B cell (primary cell): ENCODE measurements at regions not wholly inside any gene's neighbourhood (a gene's known extent, or its start where the extent isn't known, plus 50 kb on each side); places are given as distances from the start of the nearest gene placed in this dataset.

ENCODE experiments used
- ATAC-seq: fragments of 200-7000 bp; cut with Tn5 transposase; one replicate; pipeline ENCODE4 v1.10.0; 2021; ENCODE audit warnings: low read depth, mild to moderate bottlenecking, moderate number of reproducible peaks, moderate library complexity
- CTCF ChIA-PET: fragments of 350-600 bp; sonication (Branson Sonifier 250); formaldehyde crosslinking; loops from one replicate; lab custom pipeline; 2021; ENCODE audit warnings: antibody characterized with exemption, inconsistent platforms; lab: Charles Lee
- POLR2A ChIA-PET: fragments of 350-600 bp; sonication (Branson Sonifier 250); formaldehyde crosslinking; loops from one replicate; lab custom pipeline; 2021; ENCODE audit warnings: antibody characterized with exemption; lab: Charles Lee
- DNase-seq: peaks from one replicate; pipeline ENCODE4 v3.0.0; 2013
- H2AFZ ChIP-seq: 2 replicates; pipeline ENCODE4 v1.6.1; 2012; ENCODE audit warnings: mild to moderate bottlenecking, low read depth, low read length; ENCODE audit not compliant: insufficient read depth, poor library complexity, severe bottlenecking
- H3K27ac ChIP-seq, 2 donors: 1 replicate in 1 of 2; 2 replicates in 1 of 2; pipeline ENCODE4 v1.5.1; 2012 to 2013; ENCODE audit warnings: low read length in 2 of 2, mild to moderate bottlenecking in 2 of 2, moderate library complexity in 1 of 2
- H3K27me3 ChIP-seq, 4 experiments: fragments of 200-600 bp in 1 of 4; sonication (generic) in 1 of 4; replicated peaks in 1 of 4; 1 replicate in 2 of 4; 2 replicates in 2 of 4; pipeline versions ENCODE4 v1.6.1 to v1.7.0; 2013 to 2016; ENCODE audit warnings: low read length in 3 of 4, mild to moderate bottlenecking in 2 of 4, mixed read lengths in 1 of 4, moderate library complexity in 1 of 4; ENCODE audit not compliant: insufficient read depth in 4 of 4, control insufficient read depth in 3 of 4; ENCODE audit errors: control extremely low read depth in 1 of 4
- H3K36me3 ChIP-seq, 2 experiments: replicated peaks in 1 of 2; 1 replicate in 1 of 2; 2 replicates in 1 of 2; pipeline versions ENCODE4 v1.6.1 to v1.7.1; 2013; ENCODE audit warnings: low read length in 1 of 2; ENCODE audit not compliant: insufficient read depth in 2 of 2, control insufficient read depth in 1 of 2; ENCODE audit errors: control extremely low read depth in 1 of 2, extremely low read depth in 1 of 2
- H3K4me1 ChIP-seq, 2 donors: fragments of 200-600 bp in 1 of 2; sonication (generic) in 1 of 2; 1 replicate in 1 of 2; 2 replicates in 1 of 2; pipeline versions ENCODE4 v1.5.1 to v1.6.1; 2013 to 2017; ENCODE audit warnings: low read length in 2 of 2; ENCODE audit not compliant: control insufficient read depth in 2 of 2, insufficient read depth in 2 of 2
- H3K4me2 ChIP-seq: replicated peaks from 2 replicates; pipeline ENCODE3; 2012; ENCODE audit warnings: mild to moderate bottlenecking, low read depth, low read length; ENCODE audit not compliant: poor library complexity, severe bottlenecking
- H3K4me3 ChIP-seq, 5 experiments: fragments of 200-600 bp in 1 of 5; sonication (generic) in 1 of 5; 1 replicate in 3 of 5; 2 replicates in 2 of 5; pipeline versions ENCODE4 v1.5.1 to v1.7.0; 2011 to 2016; ENCODE audit warnings: low read length in 4 of 5, mild to moderate bottlenecking in 4 of 5, low read depth in 2 of 5, control low read depth in 1 of 5, moderate library complexity in 1 of 5; ENCODE audit not compliant: insufficient read depth in 1 of 5; ENCODE audit errors: control extremely low read depth in 1 of 5, extremely low read depth in 1 of 5
- H3K79me2 ChIP-seq: fragments of 200-600 bp; sonication (generic); one replicate; pipeline ENCODE4 v1.6.0; 2016; ENCODE audit warnings: low read length; ENCODE audit not compliant: control insufficient read depth, insufficient read depth
- H3K9ac ChIP-seq: fragments of 200-600 bp; sonication (generic); 2 replicates; pipeline ENCODE4 v1.6.1; 2017; ENCODE audit warnings: mild to moderate bottlenecking, low read length, moderate library complexity
- H3K9me3 ChIP-seq, 3 donors: one replicate each; pipeline versions ENCODE4 v1.6.1 to v1.7.1; 2013; ENCODE audit warnings: low read length in 2 of 3; ENCODE audit not compliant: control insufficient read depth in 2 of 3, insufficient read depth in 1 of 3; ENCODE audit errors: control extremely low read depth in 1 of 3
- H4K20me1 ChIP-seq: 2 replicates; pipeline ENCODE4 v1.6.0; 2012; ENCODE audit warnings: mild to moderate bottlenecking, low read length; ENCODE audit not compliant: insufficient read depth, control insufficient read depth, poor library complexity, severe bottlenecking
- H3K27ac Mint-ChIP-seq: one replicate; pipeline ENCODE4 v1.8.0; 2021; ENCODE audit warnings: mixed read lengths
- H3K27me3 Mint-ChIP-seq: one replicate; pipeline ENCODE4 v1.8.0; 2021; ENCODE audit warnings: mixed read lengths
- H3K4me1 Mint-ChIP-seq: one replicate; pipeline ENCODE4 v1.8.0; 2021; ENCODE audit warnings: mixed read lengths
- H3K4me3 Mint-ChIP-seq: one replicate; pipeline ENCODE4 v1.8.0; 2021; ENCODE audit warnings: mixed read lengths
- H3K9me3 Mint-ChIP-seq: one replicate; pipeline ENCODE4 v1.8.0; 2022; ENCODE audit warnings: mixed read lengths; ENCODE audit not compliant: insufficient read depth
- CTCF ChIP-seq: fragments of 200-600 bp; IDR thresholded peaks from one replicate; pipeline ENCODE4 v1.8.0; 2022; ENCODE audit warnings: antibody characterized with exemption, mild to moderate bottlenecking
- EZH2 ChIP-seq: IDR thresholded peaks from 2 replicates; pipeline ENCODE4 v1.6.1; 2012; ENCODE audit warnings: borderline replicate concordance, low read depth, mild to moderate bottlenecking, moderate library complexity, low read length; ENCODE audit not compliant: insufficient read depth, poor library complexity, severe bottlenecking
- WGBS: methylation state at CpG from one replicate; pipeline ENCODE4 v1.1.5; 2013; ENCODE audit warnings: missing lambda C conversion rate; ENCODE audit not compliant: insufficient coverage; 5-methylcytosine and 5-hydroxymethylcytosine counted together
- intact Hi-C: fragments of 100-400 bp; cut with micrococcal nuclease; formaldehyde crosslinking; loops from one replicate; pipeline ENCODE4 v1.10.0; 2022

- Histone ChIP-seq H3K4me1 (no peaks in the 10 kb centered on the region), H3K27me3 (no peaks in the 10 kb centered on the region), H3K4me2 (no peak overlapping the region), H3K79me2 (no peaks in the 10 kb centered on the region), H4K20me1 (no peaks in the 10 kb centered on the region), H3K4me3 (no peak overlapping the region), H3K9ac (no peak overlapping the region), H3K9me3 (peaks cover 0 to 8% (median 0%) of the 10 kb centered on the region in 3 donors), H3K36me3 (no peaks in the 10 kb centered on the region), H3K27ac (no peak overlapping the region), H2AFZ (no peak overlapping the region)
- no peaks in the 10 kb centered on the region for H3K4me1 Mint-ChIP-seq
- no peak overlapping the region for H3K4me3 Mint-ChIP-seq
- ChIA-PET POLR2A (no interaction called here), CTCF (no interaction called here)
- H3K9me3 Mint-ChIP-seq: peaks cover 4% of the 10 kb centered on the region
- ATAC-seq: no peak
- peak; percentile 3 for DNase-seq
- intact Hi-C loops: no loop called here
- H3K27ac Mint-ChIP-seq: no peak overlapping the region
- TF ChIP-seq EZH2: no peak
- TF ChIP-seq CTCF: no peak
- H3K27me3 Mint-ChIP-seq: no peaks in the 10 kb centered on the region
- WGBS: 67% methylated on average over 3 of the region's 3 CpGs
Measured at GRCh38 chr5:12488161-12488560, 583.9 kb upstream of the CTNND2 start.

- Histone ChIP-seq H3K79me2 (no peaks in the 10 kb centered on the region), H3K4me1 (no peaks in the 10 kb centered on the region), H3K4me3 (no peak overlapping the region), H3K27me3 (no peaks in the 10 kb centered on the region), H4K20me1 (no peaks in the 10 kb centered on the region), H3K27ac (no peak overlapping the region), H2AFZ (no peak overlapping the region), H3K36me3 (no peaks in the 10 kb centered on the region), H3K9me3 (peaks cover 0 to 8% (median 0%) of the 10 kb centered on the region in 3 donors), H3K9ac (no peak overlapping the region), H3K4me2 (no peak overlapping the region)
- TF ChIP-seq CTCF (no peak), EZH2 (no peak)
- DNase-seq: no peak
- no peak for ATAC-seq
- no CpG with 5 or more reads among the region's 3 CpGs for WGBS
- peaks cover 3% of the 10 kb centered on the region for H3K9me3 Mint-ChIP-seq
- ChIA-PET POLR2A (no interaction called here), CTCF (no interaction called here)
- no peak overlapping the region for H3K27ac Mint-ChIP-seq
- intact Hi-C loops: no loop called here
- no peaks in the 10 kb centered on the region for H3K4me1 Mint-ChIP-seq
- no peaks in the 10 kb centered on the region for H3K27me3 Mint-ChIP-seq
- H3K4me3 Mint-ChIP-seq: no peak overlapping the region
Measured at GRCh38 chr5:12480487-12480886, 576.2 kb upstream of the CTNND2 start.
